Activated CD4-positive, alpha-beta T cell treated with anti-CD3 and anti-CD28 coated beads, Interleukin-2, Interleukin-6, amounts not matched to agents 100 ng/mL and 50 ng/mL, durations not matched to agents 16 hours and 8 hours (primary cell): ENCODE measurements at regions not wholly inside any gene's neighbourhood (a gene's known extent, or its start where the extent isn't known, plus 50 kb on each side); places are given as distances from the start of the nearest gene placed in this dataset.
A peak's percentile ranks its signal among the peaks of the same experiment; 100 is the strongest.

Experiments
- DNase-seq: peaks from one replicate; pipeline ENCODE4 v3.0.0-alpha.2; 2020

GRCh38 chr16:85383836-85384832 lies 229.0 kb upstream of the GSE1 start:
- DNase-seq, result no peak

- DNase-seq, result no peak
Observed at GRCh38 chr16:85384833-85385462, 228.2 kb upstream of the GSE1 start.

- DNase-seq, result no peak
Observed at GRCh38 chr16:85385463-85386331, 227.4 kb upstream of the GSE1 start.

GRCh38 chr16:85386467-85387170 lies 226.5 kb upstream of the GSE1 start:
- no peak for DNase-seq

- DNase-seq, result no peak
Observed at GRCh38 chr16:85387171-85387507, 226.0 kb upstream of the GSE1 start.

GRCh38 chr16:85387731-85388295 lies 225.3 kb upstream of the GSE1 start:
- DNase-seq, result no peak

- no peak for DNase-seq
Observed at GRCh38 chr16:85389679-85390470, 223.2 kb upstream of the GSE1 start.

GRCh38 chr16:85390511-85391174 lies 222.5 kb upstream of the GSE1 start:
- DNase-seq, result no peak

- no peak for DNase-seq
Observed at GRCh38 chr16:85391175-85391707, 221.9 kb upstream of the GSE1 start.

GRCh38 chr16:85391769-85392583 lies 221.1 kb upstream of the GSE1 start:
- DNase-seq, result no peak

GRCh38 chr16:85392756-85393673 lies 220.1 kb upstream of the GSE1 start:
- no peak for DNase-seq

GRCh38 chr16:85393674-85394451 lies 219.3 kb upstream of the GSE1 start:
- DNase-seq, result peak; percentile 71

GRCh38 chr16:85394456-85395206 lies 218.5 kb upstream of the GSE1 start:
- DNase-seq, result no peak

GRCh38 chr16:85395207-85395912 lies 217.8 kb upstream of the GSE1 start:
- DNase-seq, result no peak

- no peak for DNase-seq
Observed at GRCh38 chr16:85395913-85396878, 216.9 kb upstream of the GSE1 start.
